Activated T-cell treated with anti-CD3 and anti-CD28 coated beads, Interleukin-2, amount 50 U/mL, for 72 hours (primary cell): ENCODE measurements at regions not wholly inside any gene's neighbourhood (a gene's known extent, or its start where the extent isn't known, plus 50 kb on each side); places are given as distances from the start of the nearest gene placed in this dataset.
"Not testable (repeated sequence)": the region's sequence is repeated elsewhere in the genome, so short reads cannot be mapped to it uniquely, and the experiment has no call there.

Source experiments
- ATAC-seq, 2 donors: fragments of 150-1000 bp; cut with Tn5 transposase; replicated peaks in 1 of 2; 2 replicates each; pipeline ENCODE4 v1.10.0; 2021; ENCODE audit warnings: moderate library complexity in 2 of 2, mild to moderate bottlenecking in 1 of 2
- DNase-seq, 2 donors: peaks; one replicate each; pipeline ENCODE4 v3.0.0; 2021 to 2022; ENCODE audit warnings: mixed read lengths in 1 of 2
- H3K27ac Mint-ChIP-seq: one replicate; pipeline ENCODE4 v1.8.0; 2022; ENCODE audit warnings: mild to moderate bottlenecking, moderate library complexity, mixed read lengths
- H3K27me3 Mint-ChIP-seq: one replicate; pipeline ENCODE4 v1.8.0; 2022; ENCODE audit warnings: low read depth, mixed read lengths
- H3K36me3 Mint-ChIP-seq, 2 donors: one replicate each; pipeline ENCODE4 v1.8.0; 2022; ENCODE audit warnings: mixed read lengths in 2 of 2, mild to moderate bottlenecking in 1 of 2; ENCODE audit not compliant: insufficient read depth in 2 of 2
- H3K4me1 Mint-ChIP-seq: one replicate; pipeline ENCODE4 v1.8.0; 2022; ENCODE audit warnings: low read depth, mixed read lengths
- H3K4me3 Mint-ChIP-seq, 2 donors: one replicate each; pipeline ENCODE4 v1.8.0; 2022; ENCODE audit warnings: mild to moderate bottlenecking in 2 of 2, mixed read lengths in 2 of 2, moderate library complexity in 2 of 2
- H3K9me3 Mint-ChIP-seq, 2 donors: one replicate each; pipeline ENCODE4 v1.8.0; 2022; ENCODE audit warnings: mixed read lengths in 2 of 2

DNA sequence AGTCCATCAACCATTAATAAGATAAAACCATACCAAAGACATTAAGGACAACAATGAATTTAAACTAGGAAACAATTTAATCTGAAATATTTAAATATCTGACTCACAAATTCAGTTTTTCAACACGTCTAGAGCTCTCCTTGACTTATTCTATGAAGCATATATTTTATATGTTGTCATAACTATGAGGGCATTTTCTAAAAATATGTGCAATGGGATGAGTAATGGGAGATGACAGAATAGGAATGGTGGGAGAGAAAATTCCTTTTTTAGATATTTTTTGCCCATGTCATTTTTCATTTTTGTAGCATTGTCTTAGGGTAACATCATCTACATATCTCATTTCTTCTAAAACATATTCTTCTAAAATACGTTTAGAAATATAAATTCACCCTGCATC is 79.2 kb upstream of the CDH2 start:
- no peak for DNase-seq
- no peak overlapping the region for H3K27ac Mint-ChIP-seq
- H3K27me3 Mint-ChIP-seq, result no peaks in the 10 kb centered on the region
- ATAC-seq, result no peak
- H3K36me3 Mint-ChIP-seq, result no peaks in the 10 kb centered on the region
- H3K9me3 Mint-ChIP-seq, result peaks cover 3 to 5% of the 10 kb centered on the region in 2 donors
- no peaks in the 10 kb centered on the region for H3K4me1 Mint-ChIP-seq
- no peak overlapping the region for H3K4me3 Mint-ChIP-seq

DNA sequence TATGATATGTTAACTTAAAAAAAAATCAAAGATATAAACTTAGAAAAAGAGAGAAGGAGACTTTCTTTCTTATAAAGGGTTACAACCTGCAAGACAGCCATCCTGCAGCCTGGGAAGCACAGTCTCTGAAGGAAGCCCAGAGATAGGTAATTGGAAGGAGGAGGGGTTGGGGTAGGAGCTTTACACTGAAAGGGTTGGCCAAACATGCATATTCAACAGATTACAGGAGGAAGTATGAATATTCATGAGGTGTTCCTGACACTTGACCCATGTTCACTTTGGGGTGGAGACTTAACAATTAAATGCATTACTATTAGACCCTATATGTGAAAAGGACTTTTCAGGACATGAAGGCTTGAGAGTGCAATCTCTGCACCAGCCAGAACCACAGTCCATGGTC is 71.7 kb upstream of the CDH2 start:
- H3K4me1 Mint-ChIP-seq, result no peaks in the 10 kb centered on the region
- no peaks in the 10 kb centered on the region for H3K36me3 Mint-ChIP-seq
- H3K27ac Mint-ChIP-seq, result no peak overlapping the region

DNA sequence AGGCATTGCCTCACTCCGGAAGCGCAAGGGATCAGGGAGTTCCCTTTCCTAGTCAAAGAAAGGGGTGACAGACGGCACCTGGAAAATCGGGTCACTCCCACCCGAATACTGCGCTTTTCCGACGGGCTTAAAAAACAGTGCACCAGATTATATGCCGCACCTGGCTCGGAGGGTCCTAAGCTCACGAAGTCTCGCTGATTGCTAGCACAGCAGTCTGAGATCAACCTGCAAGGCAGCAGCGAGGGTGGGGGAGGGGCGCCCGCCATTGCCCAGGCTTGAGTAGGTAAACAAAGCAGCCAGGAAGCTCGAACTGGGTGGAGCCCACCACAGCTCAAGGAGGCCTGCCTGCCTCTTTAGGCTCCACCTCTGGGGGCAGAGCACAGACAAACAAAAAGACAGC is 63.7 kb upstream of the CDH2 start:
- H3K27me3 Mint-ChIP-seq, H3K36me3 Mint-ChIP-seq, H3K9me3 Mint-ChIP-seq, H3K27ac Mint-ChIP-seq, H3K4me3 Mint-ChIP-seq, H3K4me1 Mint-ChIP-seq, ATAC-seq, DNase-seq: not testable (repeated sequence)

More for the DNA sequence above, 71.7 kb upstream of the CDH2 start:
- H3K9me3 Mint-ChIP-seq, result peaks cover 3 to 6% of the 10 kb centered on the region in 2 donors
- no peak for ATAC-seq
- DNase-seq, result no peak
- H3K27me3 Mint-ChIP-seq, result no peaks in the 10 kb centered on the region
- H3K4me3 Mint-ChIP-seq, result no peak overlapping the region

DNA sequence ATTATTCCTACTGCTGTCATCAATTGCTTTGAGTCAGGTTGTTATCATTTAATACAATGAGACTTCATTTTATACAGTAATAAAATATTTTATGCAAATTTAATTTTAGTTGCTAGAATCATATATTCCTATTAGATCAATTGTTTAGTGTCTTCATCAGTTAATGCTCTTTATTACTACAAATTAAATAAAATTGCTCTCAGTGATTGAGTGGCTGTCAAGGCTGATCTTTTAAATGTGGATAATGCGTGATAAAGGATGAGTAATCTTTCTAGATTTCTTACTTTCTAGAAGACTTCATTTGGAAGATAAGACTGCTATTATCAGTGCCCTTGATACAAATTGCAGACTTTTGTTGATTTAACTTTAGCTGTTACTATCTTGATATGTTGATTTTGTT is 59.6 kb upstream of the CDH2 start:
- no peak for ATAC-seq
- Mint-ChIP-seq H3K27me3 (no peaks in the 10 kb centered on the region), H3K4me3 (no peak overlapping the region), H3K36me3 (no peaks in the 10 kb centered on the region), H3K4me1 (no peaks in the 10 kb centered on the region), H3K27ac (no peak overlapping the region), H3K9me3 (peaks cover 4 to 7% of the 10 kb centered on the region in 2 donors)
- DNase-seq, result no peak
